GM10266 (cell line): ENCODE measurements at regions not wholly inside any gene's neighbourhood (a gene's known extent, or its start where the extent isn't known, plus 50 kb on each side); places are given as distances from the start of the nearest gene placed in this dataset.

Experiments used
- DNase-seq: peaks from one replicate; pipeline ENCODE4 v3.0.0; 2012; ENCODE audit errors: extremely low spot score
- TF ChIP-seq, protein P1 (sequence below): IDR thresholded peaks from 2 replicates; pipeline ENCODE4 v1.5.1; 2012; ENCODE audit warnings: mild to moderate bottlenecking, low read depth; ENCODE audit not compliant: control insufficient read depth, insufficient read depth; ENCODE audit errors: missing control alignments

DNA sequence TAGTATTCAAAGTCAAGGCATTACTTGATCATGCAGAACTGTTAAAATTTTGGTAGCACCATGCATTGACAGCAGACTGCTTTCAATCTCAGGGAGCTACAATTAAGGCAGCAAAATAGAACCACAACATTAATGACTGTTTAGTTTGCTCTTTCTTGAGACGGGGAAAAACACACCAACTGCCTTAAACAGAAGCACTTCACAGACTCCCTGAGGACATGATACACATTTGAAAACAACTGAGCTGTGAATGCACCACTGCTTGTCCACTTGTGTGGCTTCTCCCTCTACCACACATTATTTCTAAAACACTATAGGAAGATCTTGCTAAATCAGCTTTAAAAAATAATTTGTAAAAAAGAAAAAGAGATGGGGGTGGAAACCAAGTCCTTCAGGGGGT is 79.6 kb upstream of the MAST4 start:
- no peak for DNase-seq
- TF ChIP-seq, protein P1, sequence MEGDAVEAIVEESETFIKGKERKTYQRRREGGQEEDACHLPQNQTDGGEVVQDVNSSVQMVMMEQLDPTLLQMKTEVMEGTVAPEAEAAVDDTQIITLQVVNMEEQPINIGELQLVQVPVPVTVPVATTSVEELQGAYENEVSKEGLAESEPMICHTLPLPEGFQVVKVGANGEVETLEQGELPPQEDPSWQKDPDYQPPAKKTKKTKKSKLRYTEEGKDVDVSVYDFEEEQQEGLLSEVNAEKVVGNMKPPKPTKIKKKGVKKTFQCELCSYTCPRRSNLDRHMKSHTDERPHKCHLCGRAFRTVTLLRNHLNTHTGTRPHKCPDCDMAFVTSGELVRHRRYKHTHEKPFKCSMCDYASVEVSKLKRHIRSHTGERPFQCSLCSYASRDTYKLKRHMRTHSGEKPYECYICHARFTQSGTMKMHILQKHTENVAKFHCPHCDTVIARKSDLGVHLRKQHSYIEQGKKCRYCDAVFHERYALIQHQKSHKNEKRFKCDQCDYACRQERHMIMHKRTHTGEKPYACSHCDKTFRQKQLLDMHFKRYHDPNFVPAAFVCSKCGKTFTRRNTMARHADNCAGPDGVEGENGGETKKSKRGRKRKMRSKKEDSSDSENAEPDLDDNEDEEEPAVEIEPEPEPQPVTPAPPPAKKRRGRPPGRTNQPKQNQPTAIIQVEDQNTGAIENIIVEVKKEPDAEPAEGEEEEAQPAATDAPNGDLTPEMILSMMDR, result no peak

DNA sequence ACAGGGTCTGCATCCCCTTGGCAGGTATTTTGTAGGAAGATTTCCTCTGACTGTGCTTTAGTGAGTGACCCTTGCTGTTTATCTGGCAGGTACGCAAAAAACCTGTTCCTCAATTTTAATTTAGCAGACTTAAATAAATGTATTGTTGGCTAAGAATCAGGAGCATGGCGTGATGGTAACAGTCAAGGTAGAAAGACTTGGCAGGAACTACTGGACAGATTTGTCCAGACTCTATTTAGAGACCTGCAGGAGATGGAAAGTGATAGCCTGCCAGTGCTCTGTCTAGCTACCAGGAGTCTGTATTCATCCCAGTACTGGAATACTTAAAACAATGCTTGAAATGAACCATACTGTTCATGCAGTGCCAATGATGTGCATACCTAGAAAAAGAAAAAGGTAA is 78.8 kb upstream of the MAST4 start:
- no peak for DNase-seq
- TF ChIP-seq, protein P1, result no peak

DNA sequence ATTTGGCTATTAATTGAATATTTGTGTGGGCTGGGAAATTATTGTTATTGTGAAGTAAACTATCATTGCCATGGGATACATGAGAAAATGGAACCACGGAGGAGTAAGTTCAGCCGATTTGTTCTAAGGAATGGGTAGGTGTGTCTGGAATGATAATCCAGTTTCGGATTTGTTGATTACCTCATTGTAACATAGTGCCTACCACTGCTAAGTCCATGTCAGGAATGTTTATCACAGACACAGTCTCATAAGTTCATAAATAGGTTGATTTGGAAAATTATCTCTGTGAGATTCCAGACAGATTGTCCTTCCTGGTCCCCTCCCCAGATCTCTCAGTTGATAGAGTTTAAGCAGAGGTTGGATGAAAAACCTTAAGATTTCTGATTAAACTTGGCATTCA is 78.1 kb upstream of the MAST4 start:
- TF ChIP-seq, protein P1, result no peak
- no peak for DNase-seq

DNA sequence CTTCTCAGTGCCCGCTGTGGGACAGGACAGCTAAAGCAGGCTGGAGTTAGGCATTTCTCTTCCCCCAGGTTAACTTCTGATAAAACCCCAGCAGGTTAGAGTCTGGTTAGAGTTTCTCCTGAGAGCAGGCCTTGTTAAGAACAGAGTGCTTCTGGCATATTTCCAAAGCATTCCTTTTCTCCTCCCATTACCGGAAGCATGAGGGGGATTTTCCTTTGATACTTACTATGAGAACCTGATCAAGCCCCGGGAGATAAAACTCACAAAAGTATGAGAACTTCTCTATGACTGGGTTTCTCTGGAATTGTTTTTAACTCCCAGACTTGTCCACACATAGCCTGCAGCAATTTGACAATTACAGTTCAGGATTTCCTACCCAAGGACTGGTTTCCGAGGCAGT is 77.4 kb upstream of the MAST4 start:
- DNase-seq, result no peak
- TF ChIP-seq, protein P1, result no peak

DNA sequence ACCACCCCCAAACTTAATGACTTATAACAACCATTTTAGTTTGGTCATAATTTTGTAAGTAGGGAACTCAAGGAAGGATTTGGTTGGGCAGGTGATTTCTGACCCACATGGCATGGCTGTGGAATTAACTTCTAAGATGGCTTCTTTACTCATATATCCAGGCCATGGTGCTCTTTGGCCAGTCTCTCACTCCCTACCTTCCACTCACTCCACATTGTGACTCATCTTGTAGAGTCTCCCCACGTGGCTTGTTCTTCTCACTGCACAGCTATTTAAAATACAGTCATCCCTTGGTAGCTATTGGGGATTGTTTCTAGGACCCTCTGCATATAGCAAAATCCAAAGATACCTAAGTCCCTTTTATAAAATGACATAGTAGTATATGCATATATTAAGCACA is 76.6 kb upstream of the MAST4 start:
- TF ChIP-seq, protein P1, result no peak

DNA sequence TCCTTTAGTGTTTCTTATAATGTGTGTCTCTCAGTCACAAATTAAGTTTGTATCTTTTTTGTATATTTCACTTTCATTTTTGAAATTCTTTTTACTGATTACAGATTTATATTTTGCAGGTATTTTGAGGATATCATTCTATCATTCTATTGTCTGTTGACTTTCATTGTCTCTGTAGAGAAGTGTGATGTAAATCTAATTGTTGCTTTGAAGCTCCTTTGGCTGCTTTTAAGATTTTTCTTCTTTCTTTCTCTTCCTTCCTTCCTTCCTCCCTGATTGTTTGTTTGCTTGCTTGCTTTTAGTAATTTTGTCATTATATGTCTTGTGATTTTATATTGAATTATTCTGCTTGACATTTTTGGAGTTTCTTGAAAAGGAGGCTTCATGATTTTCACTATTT is 75.3 kb upstream of the MAST4 start:
- TF ChIP-seq, protein P1, result no peak
- DNase-seq, result no peak

More for the DNA sequence above, 76.6 kb upstream of the MAST4 start:
- no peak for DNase-seq

DNA sequence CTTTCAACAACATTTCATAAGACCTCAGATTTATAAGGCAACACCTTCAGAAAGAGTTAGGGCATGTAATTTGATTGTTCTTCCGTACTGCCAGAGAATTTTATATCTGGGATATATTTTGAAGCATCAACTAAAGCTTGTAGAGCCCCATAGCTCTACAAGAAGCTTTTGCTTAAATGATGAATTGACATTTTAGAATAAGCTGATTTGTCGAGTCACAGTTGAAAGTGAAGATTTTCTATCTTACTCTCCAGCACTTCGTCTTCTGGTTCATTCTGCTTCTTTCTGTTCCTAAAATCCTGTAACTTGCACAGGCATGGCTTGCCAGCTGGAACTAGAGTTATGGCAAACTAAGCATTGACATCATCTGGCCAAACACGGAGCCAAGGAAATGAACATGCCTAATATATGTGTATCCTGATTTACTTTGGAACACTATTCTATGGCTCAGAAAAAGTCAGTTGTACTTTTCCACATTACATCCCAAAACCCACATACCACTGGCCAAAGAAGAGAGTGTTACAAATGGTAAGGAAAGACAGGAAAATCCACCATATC is 68.6 kb upstream of the MAST4 start:
- TF ChIP-seq, protein P1, result no peak
- DNase-seq, result no peak
